ENCODE measurements at regions not wholly inside any gene's neighbourhood (a gene's known extent, or its start where the extent isn't known, plus 50 kb on each side); places are given as distances from the start of the nearest gene placed in this dataset.
"Not testable (repeated sequence)": the region's sequence is repeated elsewhere in the genome, so short reads cannot be mapped to it uniquely, and the experiment has no call there.

- intact Hi-C loops (cut with micrococcal nuclease), result no loop called here
- ChIA-PET POLR2A (no interaction called here), CTCF (no interaction called here)
- Mint-ChIP-seq H3K4me3 (ENCODE audit: unreplicated experiment) (no peak overlapping the region), H3K9me3 (ENCODE audit: unreplicated experiment) (peaks cover 8% of the 10 kb centered on the region), H3K36me3 (ENCODE audit: insufficient read depth, unreplicated experiment) (no peaks in the 10 kb centered on the region), H3K27me3 (ENCODE audit: insufficient read depth, unreplicated experiment) (no peaks in the 10 kb centered on the region), H3K27ac (ENCODE audit: low read depth, unreplicated experiment) (no peak overlapping the region), H3K4me1 (ENCODE audit: insufficient read depth, unreplicated experiment) (no peaks in the 10 kb centered on the region)
- DNase-seq (ENCODE audit: unreplicated experiment), result no peak
- no TSS peak for BruUV-seq (replicated peaks)
- no peak for TF ChIP-seq CTCF (IDR thresholded peaks at IDR 0.05; ENCODE audit: unreplicated experiment)
Measured at GRCh38 chr3:194886836-194887235, 201.2 kb downstream of the FAM43A start.

- CTCF ChIA-PET; H3K27me3 Mint-ChIP-seq (ENCODE audit: insufficient read depth, unreplicated experiment); H3K4me3 Mint-ChIP-seq (ENCODE audit: unreplicated experiment); H3K4me1 Mint-ChIP-seq (ENCODE audit: insufficient read depth, unreplicated experiment); intact Hi-C loops (cut with micrococcal nuclease); POLR2A ChIA-PET; H3K9me3 Mint-ChIP-seq (ENCODE audit: unreplicated experiment); BruUV-seq (replicated peaks); DNase-seq (ENCODE audit: unreplicated experiment); H3K27ac Mint-ChIP-seq (ENCODE audit: low read depth, unreplicated experiment); H3K36me3 Mint-ChIP-seq (ENCODE audit: insufficient read depth, unreplicated experiment): not testable (repeated sequence)
Measured at GRCh38 chr3:194888062-194888461, 202.4 kb downstream of the FAM43A start.

GRCh38 chr3:194888916-194889315 is 203.2 kb downstream of the FAM43A start:
- H3K27ac Mint-ChIP-seq (ENCODE audit: low read depth, unreplicated experiment), result no peak overlapping the region
- intact Hi-C loops (cut with micrococcal nuclease), result no loop called here

GRCh38 chr3:194890091-194890490 is 204.4 kb downstream of the FAM43A start:
- intact Hi-C loops (cut with micrococcal nuclease), result no loop called here
- no peak for TF ChIP-seq CTCF (IDR thresholded peaks at IDR 0.05; ENCODE audit: unreplicated experiment)
- ChIA-PET POLR2A (no interaction called here), CTCF (interaction anchor here (0.8 to 0.9 kb wide), 2 partner anchors 204 to 1648 kb away, joined by 3 read pairs; partner anchors contain the start of gene FAM43A)
- Mint-ChIP-seq H3K27ac (ENCODE audit: low read depth, unreplicated experiment) (no peak overlapping the region), H3K4me1 (ENCODE audit: insufficient read depth, unreplicated experiment) (no peaks in the 10 kb centered on the region), H3K27me3 (ENCODE audit: insufficient read depth, unreplicated experiment) (no peaks in the 10 kb centered on the region), H3K9me3 (ENCODE audit: unreplicated experiment) (peaks cover 13% of the 10 kb centered on the region), H3K36me3 (ENCODE audit: insufficient read depth, unreplicated experiment) (no peaks in the 10 kb centered on the region), H3K4me3 (ENCODE audit: unreplicated experiment) (no peak overlapping the region)
- DNase-seq (ENCODE audit: unreplicated experiment), result no peak
- BruUV-seq (replicated peaks), result no TSS peak

More at GRCh38 chr3:194888916-194889315, 203.2 kb downstream of the FAM43A start:
- TF ChIP-seq CTCF (IDR thresholded peaks at IDR 0.05; ENCODE audit: unreplicated experiment), result no peak
- Mint-ChIP-seq H3K36me3 (ENCODE audit: insufficient read depth, unreplicated experiment) (no peaks in the 10 kb centered on the region), H3K27me3 (ENCODE audit: insufficient read depth, unreplicated experiment) (no peaks in the 10 kb centered on the region), H3K4me1 (ENCODE audit: insufficient read depth, unreplicated experiment) (no peaks in the 10 kb centered on the region), H3K9me3 (ENCODE audit: unreplicated experiment) (peaks cover 4% of the 10 kb centered on the region), H3K4me3 (ENCODE audit: unreplicated experiment) (no peak overlapping the region)
- BruUV-seq (replicated peaks), result no TSS peak
- DNase-seq (ENCODE audit: unreplicated experiment), result no peak
- POLR2A ChIA-PET, result no interaction called here
- CTCF ChIA-PET, result interaction anchor here (0.6 kb wide), 1 partner anchor 105 kb away, joined by 3 read pairs; no protein-coding TSS in a partner anchor

Measured in MCF 10A (cell line).